ENCODE measurements at regions not wholly inside any gene's neighbourhood (a gene's known extent, or its start where the extent isn't known, plus 50 kb on each side); places are given as distances from the start of the nearest gene placed in this dataset.

DNA sequence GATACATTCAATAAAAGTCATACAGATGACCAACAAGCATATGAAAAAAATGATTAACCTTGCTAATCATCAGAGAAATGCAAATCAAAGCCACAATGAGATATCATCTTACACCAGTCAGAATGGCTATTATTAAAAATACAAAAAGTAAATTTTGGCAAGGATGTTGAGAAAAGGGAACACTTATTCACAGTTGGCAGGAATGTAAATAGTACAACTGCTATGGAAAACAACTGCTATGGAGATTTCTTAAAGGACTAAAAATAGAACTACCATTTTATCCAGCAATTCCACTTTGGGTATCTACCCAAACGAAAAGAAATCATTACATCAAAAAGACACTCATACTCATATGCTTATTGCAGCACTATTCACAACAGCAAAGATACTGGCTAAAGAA is 1121.8 kb downstream of the TBL1XR1 start:
- no peak for TF ChIP-seq CTCF (IDR thresholded peaks at IDR 0.05)
- TF ChIP-seq POLR2A (IDR thresholded peaks at IDR 0.05), result no peak
- TF ChIP-seq EP300 (IDR thresholded peaks at IDR 0.05), result no peak
- no peak for TF ChIP-seq POLR2AphosphoS5 (IDR thresholded peaks at IDR 0.05)

Data from gastroesophageal sphincter (tissue), 3 donors.